ENCODE measurements at regions not wholly inside any gene's neighbourhood (a gene's known extent, or its start where the extent isn't known, plus 50 kb on each side); places are given as distances from the start of the nearest gene placed in this dataset.

DNA sequence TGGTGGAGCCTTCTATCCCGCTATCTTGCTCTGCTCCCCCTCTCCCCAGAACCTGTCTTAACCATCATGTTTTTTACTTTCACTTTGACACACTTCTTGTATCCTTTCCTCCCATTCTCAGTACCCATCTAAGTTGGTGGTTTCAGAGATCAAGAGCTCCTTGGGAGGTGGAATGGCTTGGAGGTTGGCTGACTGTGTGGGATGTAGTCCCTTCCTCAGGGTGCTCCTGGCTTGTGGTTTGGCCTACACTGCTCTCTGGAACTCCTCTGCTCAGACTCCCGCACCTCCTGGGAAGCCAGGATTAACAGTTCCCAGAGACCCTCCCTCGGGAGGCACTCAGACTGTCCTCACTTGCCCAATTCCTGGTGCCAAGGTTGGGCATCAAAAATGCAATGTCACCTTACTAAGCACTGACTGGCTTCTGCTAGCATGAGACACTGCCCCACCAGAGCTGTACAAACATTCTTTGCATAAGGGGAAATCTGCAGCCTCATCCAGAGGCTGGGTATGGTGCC, 93.1 kb upstream of the NAMPT start:
- TF ChIP-seq, protein P1, sequence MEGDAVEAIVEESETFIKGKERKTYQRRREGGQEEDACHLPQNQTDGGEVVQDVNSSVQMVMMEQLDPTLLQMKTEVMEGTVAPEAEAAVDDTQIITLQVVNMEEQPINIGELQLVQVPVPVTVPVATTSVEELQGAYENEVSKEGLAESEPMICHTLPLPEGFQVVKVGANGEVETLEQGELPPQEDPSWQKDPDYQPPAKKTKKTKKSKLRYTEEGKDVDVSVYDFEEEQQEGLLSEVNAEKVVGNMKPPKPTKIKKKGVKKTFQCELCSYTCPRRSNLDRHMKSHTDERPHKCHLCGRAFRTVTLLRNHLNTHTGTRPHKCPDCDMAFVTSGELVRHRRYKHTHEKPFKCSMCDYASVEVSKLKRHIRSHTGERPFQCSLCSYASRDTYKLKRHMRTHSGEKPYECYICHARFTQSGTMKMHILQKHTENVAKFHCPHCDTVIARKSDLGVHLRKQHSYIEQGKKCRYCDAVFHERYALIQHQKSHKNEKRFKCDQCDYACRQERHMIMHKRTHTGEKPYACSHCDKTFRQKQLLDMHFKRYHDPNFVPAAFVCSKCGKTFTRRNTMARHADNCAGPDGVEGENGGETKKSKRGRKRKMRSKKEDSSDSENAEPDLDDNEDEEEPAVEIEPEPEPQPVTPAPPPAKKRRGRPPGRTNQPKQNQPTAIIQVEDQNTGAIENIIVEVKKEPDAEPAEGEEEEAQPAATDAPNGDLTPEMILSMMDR (IDR thresholded peaks at IDR 0.05) = no peak
- TF ChIP-seq POLR2A (IDR thresholded peaks at IDR 0.05) = no peak

DNA sequence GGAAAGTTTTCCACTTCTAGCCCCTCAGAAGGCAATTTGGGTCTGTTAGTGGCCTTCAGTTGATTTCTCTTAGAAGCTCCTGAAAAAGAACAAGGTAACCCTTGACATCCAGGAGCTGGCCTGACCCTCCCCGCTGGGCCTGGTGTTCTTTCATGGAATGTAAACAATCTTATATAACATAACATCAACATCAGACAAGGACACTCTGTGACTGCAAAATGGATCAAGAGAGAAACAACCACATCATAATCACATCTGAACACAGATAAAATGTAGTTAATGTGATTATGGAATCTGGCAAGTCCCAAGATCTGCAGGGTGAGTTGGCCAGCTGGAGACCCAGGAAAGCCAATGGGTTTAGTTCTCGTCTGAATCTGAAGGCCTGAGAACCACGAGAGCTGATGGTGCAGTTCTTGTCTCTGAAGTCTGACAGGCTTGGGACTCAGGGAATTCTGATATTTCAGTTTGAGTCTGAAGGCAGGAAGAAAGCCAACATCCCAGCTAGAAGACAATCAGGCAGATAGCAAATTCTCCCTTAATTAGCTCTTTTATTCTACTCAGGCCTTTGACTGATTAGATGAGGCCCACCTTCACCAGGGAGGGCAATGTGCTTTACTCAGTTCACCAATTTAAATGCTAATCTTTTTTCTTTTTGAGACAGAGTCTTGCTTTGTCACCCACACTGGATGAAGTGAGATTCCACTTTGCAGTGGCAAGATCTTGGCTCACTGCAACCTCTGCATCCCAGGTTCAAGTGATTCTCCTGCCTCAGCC, 91.4 kb upstream of the NAMPT start:
- Histone ChIP-seq H3K27me3 (no peaks in the 10 kb centered on the region), H3K36me3 (no peaks in the 10 kb centered on the region), H3K27ac (no peak overlapping the region), H3K9me3 (no peaks in the 10 kb centered on the region), H3K4me1 (peaks cover 0 to 4% (median 0%) of the 10 kb centered on the region in 3 donors), H3K4me3 (no peak overlapping the region)
- intact Hi-C loops (cut with DNase I) = no loop called here
- WGBS, 2 donors = 76 to 84% methylated on average over 3 of the region's 3 CpGs
- TF ChIP-seq, protein P1 (IDR thresholded peaks at IDR 0.05) = no peak
- TF ChIP-seq POLR2A (IDR thresholded peaks at IDR 0.05) = no peak
- DNase-seq = no peak

More for the DNA sequence above, 93.1 kb upstream of the NAMPT start:
- intact Hi-C loops (cut with DNase I) = no loop called here
- WGBS, 2 donors = 82 to 91% methylated on average over 1 to 2 of the region's 3 CpGs
- Histone ChIP-seq H3K4me1 (peaks cover 0 to 4% (median 0%) of the 10 kb centered on the region in 3 donors), H3K36me3 (no peaks in the 10 kb centered on the region), H3K27ac (no peak overlapping the region), H3K4me3 (no peak overlapping the region), H3K27me3 (no peaks in the 10 kb centered on the region), H3K9me3 (no peaks in the 10 kb centered on the region)
- no peak for DNase-seq

DNA sequence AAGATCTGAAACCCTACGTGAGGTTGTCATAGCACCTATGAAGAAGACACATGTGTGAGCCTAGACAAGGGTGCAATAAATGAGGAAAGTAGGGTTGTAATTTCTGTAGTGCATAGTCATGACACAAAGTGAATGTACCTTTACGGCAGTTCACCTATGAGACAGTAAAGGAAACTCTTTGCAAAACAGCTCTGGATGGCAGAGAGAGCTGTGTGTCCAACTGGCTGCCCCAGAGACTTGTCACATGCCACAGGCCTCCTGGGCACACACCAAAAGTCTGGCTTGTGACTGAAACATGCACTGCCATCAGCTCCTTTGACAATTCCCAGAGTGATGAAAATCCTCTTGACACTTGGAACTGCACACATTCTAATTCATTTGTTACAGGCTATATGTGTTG, 90.7 kb upstream of the NAMPT start:
- no peaks in the 10 kb centered on the region for H3K36me3 ChIP-seq
- H3K4me3 ChIP-seq = no peak overlapping the region
- DNase-seq = no peak
- TF ChIP-seq POLR2A (IDR thresholded peaks at IDR 0.05) = no peak
- TF ChIP-seq, protein P1 (IDR thresholded peaks at IDR 0.05) = no peak
- WGBS, 2 donors = 92 to 100% methylated on average over 2 of the region's 2 CpGs
- no peaks in the 10 kb centered on the region for H3K9me3 ChIP-seq
- intact Hi-C loops (cut with DNase I) = no loop called here
- no peaks in the 10 kb centered on the region for H3K27me3 ChIP-seq
- peaks cover 0 to 4% (median 0%) of the 10 kb centered on the region in 3 donors for H3K4me1 ChIP-seq
- no peak overlapping the region for H3K27ac ChIP-seq

DNA sequence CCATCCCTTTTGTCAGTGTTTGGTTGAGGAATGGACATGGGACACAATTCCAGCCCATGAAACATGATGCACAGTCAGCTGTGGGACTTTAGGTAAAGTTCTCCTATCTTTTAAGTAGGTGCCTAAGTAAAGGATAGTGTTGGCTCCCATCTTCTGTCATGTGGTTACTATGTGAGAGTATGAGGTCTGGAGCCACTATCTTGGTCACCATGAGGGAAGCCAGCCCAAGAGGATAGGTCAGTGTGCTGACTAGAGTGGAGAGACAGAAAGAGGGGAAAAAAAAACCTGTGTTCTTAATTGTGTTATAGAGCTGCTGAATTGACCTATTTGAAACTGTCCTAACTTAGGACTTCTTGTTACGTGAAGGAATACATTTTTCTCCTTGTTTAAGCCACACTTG, 89.7 kb upstream of the NAMPT start:
- 83 to 89% methylated on average over 1 of the region's 1 CpG for WGBS, 2 donors
- H3K4me1 ChIP-seq = peaks cover 0 to 9% (median 1%) of the 10 kb centered on the region in 3 donors
- TF ChIP-seq POLR2A (IDR thresholded peaks at IDR 0.05) = no peak
- TF ChIP-seq, protein P1 (IDR thresholded peaks at IDR 0.05) = no peak
- H3K27ac ChIP-seq = no peak overlapping the region
- H3K4me3 ChIP-seq = no peak overlapping the region
- H3K36me3 ChIP-seq = no peaks in the 10 kb centered on the region
- no peak for DNase-seq
- intact Hi-C loops (cut with DNase I) = no loop called here
- H3K27me3 ChIP-seq = no peaks in the 10 kb centered on the region
- no peaks in the 10 kb centered on the region for H3K9me3 ChIP-seq

DNA sequence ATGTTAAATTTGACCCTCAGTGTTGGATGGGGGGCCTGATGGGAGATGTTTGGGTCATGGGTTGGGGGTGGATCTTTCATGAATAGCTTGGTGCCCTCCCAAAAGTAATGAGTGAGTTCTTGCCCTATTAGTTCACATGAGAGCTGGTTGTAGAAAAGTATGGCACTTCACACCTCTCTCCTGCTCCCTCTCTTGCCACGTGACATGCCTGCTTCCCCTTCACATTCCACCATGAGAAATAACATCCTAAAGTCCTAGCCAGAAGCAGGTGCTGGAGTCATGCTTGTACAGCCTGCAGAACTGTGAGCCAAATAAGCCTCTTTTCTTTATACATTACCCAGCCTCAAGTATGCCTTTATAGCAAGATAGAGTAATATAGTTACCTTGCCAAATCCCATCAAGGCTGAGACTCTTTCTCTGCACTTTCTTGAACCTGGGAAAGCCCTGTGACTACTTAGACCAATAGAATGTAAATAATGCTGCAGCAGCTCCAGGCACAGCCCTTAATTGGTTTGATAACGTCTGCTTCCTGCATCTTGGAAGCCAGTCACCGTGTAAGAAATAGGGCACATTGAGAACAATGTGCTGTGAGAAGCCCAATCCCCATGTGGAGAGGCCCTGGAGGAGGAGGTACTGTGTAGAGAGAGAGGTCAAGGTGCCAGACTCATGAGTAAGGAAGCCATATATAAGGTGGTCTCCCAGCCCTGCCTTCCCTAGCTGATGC, 88.0 kb upstream of the NAMPT start:
- Histone ChIP-seq H3K36me3 (no peaks in the 10 kb centered on the region), H3K4me1 (peaks cover 0 to 20% (median 6%) of the 10 kb centered on the region in 3 donors), H3K27ac (no peak overlapping the region), H3K27me3 (no peaks in the 10 kb centered on the region), H3K9me3 (no peaks in the 10 kb centered on the region), H3K4me3 (no peak overlapping the region)
- 22 to 62% methylated on average over 1 to 2 of the region's 3 CpGs for WGBS, 2 donors
- DNase-seq = no peak
- intact Hi-C loops (cut with DNase I) = no loop called here
- TF ChIP-seq, protein P1 (IDR thresholded peaks at IDR 0.05) = no peak
- no peak for TF ChIP-seq POLR2A (IDR thresholded peaks at IDR 0.05)
